ENCODE measurements at regions not wholly inside any gene's neighbourhood (a gene's known extent, or its start where the extent isn't known, plus 50 kb on each side); places are given as distances from the start of the nearest gene placed in this dataset.

DNA sequence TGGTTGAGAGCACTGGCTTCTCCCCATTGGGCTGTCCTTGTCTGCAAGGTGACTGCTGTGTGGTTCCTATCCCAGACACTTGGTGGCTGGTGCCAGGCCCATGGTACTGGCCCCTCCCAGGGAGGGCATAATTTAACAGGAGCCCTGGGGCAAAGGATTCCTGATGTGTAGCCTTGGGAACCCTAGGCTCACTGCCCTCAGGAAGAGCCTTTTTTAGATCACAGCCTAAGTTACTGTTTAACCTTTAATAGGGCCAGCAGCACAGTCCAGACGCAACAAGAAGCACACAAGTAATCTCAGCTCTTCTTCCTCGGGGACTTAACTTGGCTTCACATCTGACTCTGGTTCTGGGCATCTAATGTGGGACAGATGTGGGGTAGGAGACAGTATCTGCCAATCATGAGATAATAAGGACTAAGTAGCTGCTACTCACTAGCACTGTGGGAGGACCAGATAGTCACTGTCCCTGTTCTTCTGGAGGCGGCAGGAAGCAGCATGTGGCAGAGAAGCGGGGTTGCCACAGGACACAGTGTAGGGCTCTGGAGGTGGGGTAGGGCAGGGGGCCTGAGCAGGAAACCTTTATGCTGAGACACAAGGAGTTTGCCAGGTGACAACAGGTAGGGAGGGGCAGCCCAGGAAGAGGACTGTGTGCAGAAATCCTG is 136.3 kb downstream of the TMEM17 start:
- H3K4me1 ChIP-seq (ENCODE audit: control insufficient read depth in 1 of 2, insufficient read depth in 2 of 2, low read length in 2 of 2), result no peaks in the 10 kb centered on the region
- no peaks in the 10 kb centered on the region for H3K27me3 ChIP-seq (ENCODE audit: low read depth, low read length)
- H3K36me3 ChIP-seq (ENCODE audit: control insufficient read depth in 1 of 2, insufficient read depth in 2 of 2, low read length in 2 of 2), result no peaks in the 10 kb centered on the region
- peaks cover 0 to 7% of the 10 kb centered on the region in 2 donors for H3K9me3 ChIP-seq (ENCODE audit: control insufficient read depth in 1 of 2, low read length in 2 of 2)
- no peak overlapping the region for H3K4me3 ChIP-seq (ENCODE audit: low read depth in 1 of 2, low read length in 2 of 2)
- no peak overlapping the region for H3K27ac ChIP-seq (ENCODE audit: low read length)

DNA sequence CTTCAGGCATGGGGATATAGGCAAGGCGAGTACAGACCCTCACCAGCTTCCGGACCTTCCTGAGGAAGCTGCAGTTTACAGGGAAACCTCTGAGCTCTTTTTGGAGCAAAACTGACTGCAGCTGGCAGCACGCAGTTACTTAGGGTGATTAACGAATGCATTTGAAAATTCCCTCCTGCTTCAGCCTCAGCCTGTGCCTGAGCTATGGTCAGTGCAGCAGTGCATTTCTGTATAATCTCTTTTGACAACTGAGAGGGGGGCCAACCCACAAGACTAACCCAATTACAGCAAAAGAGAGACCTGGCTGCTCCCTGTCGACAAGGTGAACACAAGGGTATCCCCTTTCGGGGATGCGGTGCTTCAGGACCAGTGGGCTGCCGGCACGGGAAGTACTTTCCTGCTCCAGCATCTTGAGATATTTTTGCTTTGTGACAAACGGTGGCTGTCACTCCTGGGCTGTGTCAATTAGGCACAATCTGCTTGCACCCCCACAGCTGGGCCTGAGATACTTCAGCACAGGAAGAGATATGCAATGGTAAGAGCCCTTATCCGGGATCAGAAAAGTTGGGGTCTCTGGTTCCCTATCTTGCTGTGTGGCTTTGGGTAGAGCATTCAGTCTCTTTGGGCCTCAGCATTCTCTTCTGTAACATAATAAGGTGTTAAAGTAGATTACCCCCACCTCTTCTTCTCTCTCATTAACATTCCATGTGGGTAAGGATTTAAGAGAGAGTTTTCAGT is 141.0 kb downstream of the TMEM17 start:
- no peak overlapping the region for H3K27ac ChIP-seq (ENCODE audit: low read length)
- H3K4me1 ChIP-seq (ENCODE audit: control insufficient read depth in 1 of 2, insufficient read depth in 2 of 2, low read length in 2 of 2), result no peaks in the 10 kb centered on the region
- H3K4me3 ChIP-seq (ENCODE audit: low read depth in 1 of 2, low read length in 2 of 2), result no peak overlapping the region
- H3K36me3 ChIP-seq (ENCODE audit: control insufficient read depth in 1 of 2, insufficient read depth in 2 of 2, low read length in 2 of 2), result no peaks in the 10 kb centered on the region
- H3K9me3 ChIP-seq (ENCODE audit: control insufficient read depth in 1 of 2, low read length in 2 of 2), result peaks cover 0 to 3% of the 10 kb centered on the region in 2 donors
- no peaks in the 10 kb centered on the region for H3K27me3 ChIP-seq (ENCODE audit: low read depth, low read length)

DNA sequence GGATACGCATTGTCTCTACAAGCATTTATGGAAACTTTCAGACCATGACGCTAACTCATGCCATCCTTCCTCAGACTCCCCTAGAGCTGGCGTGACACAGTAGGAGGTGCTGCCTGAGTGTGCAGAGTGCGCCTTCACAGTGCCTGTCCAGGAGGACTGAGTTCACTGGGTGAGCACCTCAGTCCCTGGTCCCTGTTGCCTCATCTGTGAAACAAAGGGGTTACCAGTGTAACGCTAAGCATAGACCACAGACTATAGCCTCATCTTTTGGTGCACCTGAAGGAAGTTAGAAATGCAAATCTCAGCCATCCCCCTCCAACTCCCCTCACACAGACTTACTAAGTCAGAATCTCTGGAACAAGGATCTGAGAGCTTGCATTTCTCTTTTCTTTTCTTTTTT is 142.8 kb downstream of the TMEM17 start:
- no peaks in the 10 kb centered on the region for H3K4me1 ChIP-seq (ENCODE audit: control insufficient read depth in 1 of 2, insufficient read depth in 2 of 2, low read length in 2 of 2)
- no peaks in the 10 kb centered on the region for H3K36me3 ChIP-seq (ENCODE audit: control insufficient read depth in 1 of 2, insufficient read depth in 2 of 2, low read length in 2 of 2)
- H3K27me3 ChIP-seq (ENCODE audit: low read depth, low read length), result no peaks in the 10 kb centered on the region
- H3K9me3 ChIP-seq (ENCODE audit: control insufficient read depth in 1 of 2, low read length in 2 of 2), result peaks cover 0 to 3% of the 10 kb centered on the region in 2 donors
- no peak overlapping the region for H3K27ac ChIP-seq (ENCODE audit: low read length)
- H3K4me3 ChIP-seq (ENCODE audit: low read depth in 1 of 2, low read length in 2 of 2), result no peak overlapping the region

DNA sequence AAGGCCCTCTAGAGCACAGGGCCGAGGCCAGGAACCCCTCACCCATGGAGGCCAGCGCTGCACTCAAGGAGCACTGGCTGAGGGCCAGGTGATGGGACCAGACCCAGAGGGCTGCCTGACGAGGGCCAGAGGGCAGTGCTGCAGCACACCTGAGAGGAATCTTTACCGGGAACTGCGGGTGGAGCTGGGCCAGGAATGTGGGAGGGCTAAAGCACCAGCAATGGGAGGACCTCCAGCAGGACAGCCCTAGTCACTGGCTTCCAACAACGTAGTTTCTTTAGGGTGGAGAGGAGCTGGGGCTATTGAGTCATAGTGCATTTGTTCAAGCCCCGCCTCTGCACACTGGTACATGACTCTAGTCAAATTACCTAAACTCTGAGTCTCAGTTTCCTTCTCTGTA is 143.4 kb downstream of the TMEM17 start:
- Histone ChIP-seq H3K4me3 (ENCODE audit: low read depth in 1 of 2, low read length in 2 of 2) (no peak overlapping the region), H3K27me3 (ENCODE audit: low read depth, low read length) (no peaks in the 10 kb centered on the region), H3K9me3 (ENCODE audit: control insufficient read depth in 1 of 2, low read length in 2 of 2) (peaks cover 0 to 3% of the 10 kb centered on the region in 2 donors), H3K27ac (ENCODE audit: low read length) (no peak overlapping the region), H3K36me3 (ENCODE audit: control insufficient read depth in 1 of 2, insufficient read depth in 2 of 2, low read length in 2 of 2) (no peaks in the 10 kb centered on the region), H3K4me1 (ENCODE audit: control insufficient read depth in 1 of 2, insufficient read depth in 2 of 2, low read length in 2 of 2) (no peaks in the 10 kb centered on the region)

DNA sequence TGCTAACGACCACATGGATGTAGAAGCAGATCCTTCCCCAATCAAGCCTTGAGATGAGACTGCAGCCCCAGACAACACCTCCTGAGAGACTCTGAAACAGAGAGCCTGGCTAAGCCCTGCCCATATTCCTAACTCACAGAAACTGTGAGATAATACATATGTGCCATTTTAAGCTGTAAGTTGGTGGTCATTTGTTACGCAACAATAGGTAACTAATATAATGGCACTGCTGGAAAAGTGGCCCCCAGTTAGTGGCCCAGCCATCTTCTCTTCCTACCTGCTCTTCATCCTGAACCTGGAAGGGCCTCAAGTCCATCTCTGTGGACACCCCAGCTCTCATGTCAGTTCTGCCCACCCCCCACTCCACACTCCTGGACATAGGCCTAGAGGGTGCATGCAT is 144.0 kb downstream of the TMEM17 start:
- H3K36me3 ChIP-seq (ENCODE audit: control insufficient read depth in 1 of 2, insufficient read depth in 2 of 2, low read length in 2 of 2), result no peaks in the 10 kb centered on the region

DNA sequence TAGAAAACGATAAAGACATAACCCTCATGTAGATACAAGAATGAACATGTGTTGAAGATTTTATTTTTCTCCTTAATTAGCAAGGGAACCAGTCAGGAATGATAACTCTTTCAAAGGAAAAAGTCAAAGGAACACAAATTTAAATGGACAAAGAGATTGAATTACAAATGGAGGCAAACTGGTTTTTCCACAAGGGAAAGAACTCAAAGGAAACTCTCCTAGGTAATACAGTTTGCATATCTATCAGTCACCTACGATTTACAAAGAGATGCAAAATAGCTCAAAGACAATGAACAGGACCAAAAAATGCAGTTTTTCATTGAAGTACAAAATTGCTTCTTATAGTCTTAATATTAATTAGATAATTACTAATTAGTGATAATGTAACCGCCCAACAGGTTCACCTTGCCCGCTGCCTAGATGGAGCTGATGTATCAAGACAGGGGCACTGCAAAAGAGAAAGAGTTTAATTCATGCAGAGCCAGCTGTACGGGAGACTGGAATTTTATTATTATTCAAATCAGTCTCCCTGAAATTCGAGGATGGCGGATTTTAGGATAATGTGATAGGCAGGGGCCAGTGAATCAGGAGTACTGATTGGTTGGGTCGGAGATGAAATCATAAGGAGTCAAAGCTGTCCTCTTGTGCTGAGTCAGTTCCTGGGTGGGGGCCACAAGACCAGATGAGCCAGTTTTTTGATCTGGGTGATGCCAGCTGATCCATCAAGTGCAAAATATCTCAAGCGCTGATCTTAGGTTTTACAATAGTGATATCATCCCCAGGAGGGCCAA is 151.0 kb downstream of the TMEM17 start:
- H3K27ac ChIP-seq (ENCODE audit: low read length), result no peak overlapping the region
- peaks cover 0 to 5% of the 10 kb centered on the region in 2 donors for H3K9me3 ChIP-seq (ENCODE audit: control insufficient read depth in 1 of 2, low read length in 2 of 2)
- no peaks in the 10 kb centered on the region for H3K27me3 ChIP-seq (ENCODE audit: low read depth, low read length)
- no peak overlapping the region for H3K4me3 ChIP-seq (ENCODE audit: low read depth in 1 of 2, low read length in 2 of 2)
- no peaks in the 10 kb centered on the region for H3K4me1 ChIP-seq (ENCODE audit: control insufficient read depth in 1 of 2, insufficient read depth in 2 of 2, low read length in 2 of 2)
- H3K36me3 ChIP-seq (ENCODE audit: control insufficient read depth in 1 of 2, insufficient read depth in 2 of 2, low read length in 2 of 2), result no peaks in the 10 kb centered on the region

More for the DNA sequence above, 144.0 kb downstream of the TMEM17 start:
- Histone ChIP-seq H3K9me3 (ENCODE audit: control insufficient read depth in 1 of 2, low read length in 2 of 2) (peaks cover 0 to 3% of the 10 kb centered on the region in 2 donors), H3K4me1 (ENCODE audit: control insufficient read depth in 1 of 2, insufficient read depth in 2 of 2, low read length in 2 of 2) (no peaks in the 10 kb centered on the region), H3K4me3 (ENCODE audit: low read depth in 1 of 2, low read length in 2 of 2) (no peak overlapping the region), H3K27ac (ENCODE audit: low read length) (no peak overlapping the region), H3K27me3 (ENCODE audit: low read depth, low read length) (no peaks in the 10 kb centered on the region)

DNA sequence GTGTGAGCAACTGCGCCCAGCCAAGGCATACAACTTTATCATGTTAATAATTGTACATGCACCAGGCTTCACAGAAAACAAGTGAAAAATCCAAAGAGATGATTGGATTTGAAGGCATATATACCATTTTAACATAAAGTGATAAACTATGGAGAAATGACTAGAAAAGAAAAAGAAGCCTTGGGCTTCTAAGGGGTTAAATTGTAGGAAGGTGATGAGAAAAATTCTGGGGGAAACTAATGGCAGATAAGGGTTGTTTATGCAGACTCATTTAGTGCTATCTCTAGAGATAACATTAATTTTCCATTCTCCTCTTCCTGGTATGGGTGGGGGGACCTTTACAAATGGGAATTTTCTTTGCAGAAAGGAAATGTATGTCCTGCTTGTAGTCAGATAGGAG is 154.0 kb downstream of the TMEM17 start:
- no peaks in the 10 kb centered on the region for H3K4me1 ChIP-seq (ENCODE audit: control insufficient read depth in 1 of 2, insufficient read depth in 2 of 2, low read length in 2 of 2)
- H3K4me3 ChIP-seq (ENCODE audit: low read depth in 1 of 2, low read length in 2 of 2), result no peak overlapping the region

DNA sequence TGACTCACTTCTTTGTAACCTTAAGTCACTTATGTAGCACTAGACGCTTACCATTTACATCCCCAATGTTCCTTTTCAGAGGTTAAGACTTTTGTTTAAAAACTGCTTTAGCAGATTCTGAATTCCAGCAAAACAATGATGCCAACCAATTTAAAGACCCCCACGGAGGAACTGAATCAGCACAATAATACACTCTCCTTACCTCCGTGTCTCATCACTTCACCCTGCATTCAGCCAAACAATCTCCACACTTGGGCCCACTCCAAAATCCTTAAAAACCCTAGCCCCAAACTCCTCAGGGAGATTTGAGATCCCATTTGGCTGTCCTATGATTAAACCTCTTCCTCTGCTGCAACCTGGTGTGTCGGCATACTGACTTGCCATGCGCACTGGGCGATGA is 153.9 kb downstream of the B3GNT2 start:
- Histone ChIP-seq H3K4me1 (ENCODE audit: control insufficient read depth in 1 of 2, insufficient read depth in 2 of 2, low read length in 2 of 2) (no peaks in the 10 kb centered on the region), H3K36me3 (ENCODE audit: control insufficient read depth in 1 of 2, insufficient read depth in 2 of 2, low read length in 2 of 2) (no peaks in the 10 kb centered on the region), H3K27me3 (ENCODE audit: low read depth, low read length) (no peaks in the 10 kb centered on the region), H3K9me3 (ENCODE audit: control insufficient read depth in 1 of 2, low read length in 2 of 2) (peaks cover 0 to 5% of the 10 kb centered on the region in 2 donors), H3K4me3 (ENCODE audit: low read depth in 1 of 2, low read length in 2 of 2) (no peak overlapping the region), H3K27ac (ENCODE audit: low read length) (no peak overlapping the region)

More for the DNA sequence above, 154.0 kb downstream of the TMEM17 start:
- H3K27ac ChIP-seq (ENCODE audit: low read length), result no peak overlapping the region
- no peaks in the 10 kb centered on the region for H3K36me3 ChIP-seq (ENCODE audit: control insufficient read depth in 1 of 2, insufficient read depth in 2 of 2, low read length in 2 of 2)
- no peaks in the 10 kb centered on the region for H3K27me3 ChIP-seq (ENCODE audit: low read depth, low read length)
- peaks cover 0 to 5% of the 10 kb centered on the region in 2 donors for H3K9me3 ChIP-seq (ENCODE audit: control insufficient read depth in 1 of 2, low read length in 2 of 2)

DNA sequence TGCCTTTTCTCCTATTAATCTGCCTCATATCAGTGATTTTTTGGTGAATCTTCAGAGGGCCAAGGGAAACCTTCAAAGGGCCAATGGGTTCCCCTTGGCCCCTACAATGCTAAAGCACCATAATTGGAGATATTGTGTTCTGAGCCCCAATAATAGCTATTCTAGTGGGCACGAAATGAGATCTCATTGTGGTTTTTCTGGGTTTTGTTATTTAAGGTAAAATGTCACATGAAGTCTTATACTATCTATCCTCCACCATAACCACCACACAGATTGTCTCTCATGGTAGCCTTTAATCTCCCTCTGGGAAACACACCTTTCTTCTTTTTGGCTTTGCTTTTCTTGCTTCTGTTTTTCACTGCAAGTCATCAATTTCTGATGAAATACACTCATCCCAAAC is 152.8 kb downstream of the B3GNT2 start:
- no peaks in the 10 kb centered on the region for H3K36me3 ChIP-seq (ENCODE audit: control insufficient read depth in 1 of 2, insufficient read depth in 2 of 2, low read length in 2 of 2)

DNA sequence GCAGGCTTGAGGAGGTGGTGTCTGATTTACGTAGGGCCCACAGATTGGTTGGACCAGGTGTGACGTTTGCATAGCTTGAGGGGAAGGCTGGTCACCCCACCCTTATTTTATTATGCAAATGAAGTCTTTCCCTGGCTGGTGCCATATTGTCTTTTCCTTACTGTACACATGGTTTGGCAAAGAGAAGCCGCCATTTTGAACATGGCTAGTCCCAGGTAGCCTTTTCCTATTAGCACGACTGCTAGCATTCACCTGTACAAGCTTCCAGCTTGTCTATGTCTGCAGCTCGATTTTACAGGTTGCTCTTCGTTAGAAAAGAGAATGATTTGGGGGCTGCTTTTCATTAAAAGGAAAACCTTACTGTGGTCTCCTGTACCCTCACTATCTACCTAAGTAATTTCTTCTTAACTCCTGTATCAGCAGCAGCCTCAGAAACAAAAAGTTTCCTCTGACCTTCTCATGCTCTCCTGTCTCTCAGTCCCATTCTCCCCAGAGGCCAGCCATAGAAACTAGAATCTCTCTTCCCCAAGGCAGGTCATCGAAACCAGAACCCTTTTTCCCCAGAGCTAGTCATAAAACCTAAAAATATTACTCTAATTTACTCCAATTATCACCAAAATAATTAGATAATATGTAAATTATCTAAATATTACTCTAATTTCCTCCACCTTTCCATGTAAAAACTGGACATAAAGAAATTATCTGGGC is 151.8 kb downstream of the B3GNT2 start:
- H3K4me1 ChIP-seq (ENCODE audit: control insufficient read depth in 1 of 2, insufficient read depth in 2 of 2, low read length in 2 of 2), result no peaks in the 10 kb centered on the region
- H3K36me3 ChIP-seq (ENCODE audit: control insufficient read depth in 1 of 2, insufficient read depth in 2 of 2, low read length in 2 of 2), result no peaks in the 10 kb centered on the region
- H3K9me3 ChIP-seq (ENCODE audit: control insufficient read depth in 1 of 2, low read length in 2 of 2), result peaks cover 0 to 5% of the 10 kb centered on the region in 2 donors
- no peak overlapping the region for H3K4me3 ChIP-seq (ENCODE audit: low read depth in 1 of 2, low read length in 2 of 2)
- no peaks in the 10 kb centered on the region for H3K27me3 ChIP-seq (ENCODE audit: low read depth, low read length)
- H3K27ac ChIP-seq (ENCODE audit: low read length), result no peak overlapping the region

More for the DNA sequence above, 152.8 kb downstream of the B3GNT2 start:
- Histone ChIP-seq H3K4me3 (ENCODE audit: low read depth in 1 of 2, low read length in 2 of 2) (no peak overlapping the region), H3K27ac (ENCODE audit: low read length) (no peak overlapping the region), H3K4me1 (ENCODE audit: control insufficient read depth in 1 of 2, insufficient read depth in 2 of 2, low read length in 2 of 2) (no peaks in the 10 kb centered on the region), H3K9me3 (ENCODE audit: control insufficient read depth in 1 of 2, low read length in 2 of 2) (peaks cover 0 to 5% of the 10 kb centered on the region in 2 donors), H3K27me3 (ENCODE audit: low read depth, low read length) (no peaks in the 10 kb centered on the region)

DNA sequence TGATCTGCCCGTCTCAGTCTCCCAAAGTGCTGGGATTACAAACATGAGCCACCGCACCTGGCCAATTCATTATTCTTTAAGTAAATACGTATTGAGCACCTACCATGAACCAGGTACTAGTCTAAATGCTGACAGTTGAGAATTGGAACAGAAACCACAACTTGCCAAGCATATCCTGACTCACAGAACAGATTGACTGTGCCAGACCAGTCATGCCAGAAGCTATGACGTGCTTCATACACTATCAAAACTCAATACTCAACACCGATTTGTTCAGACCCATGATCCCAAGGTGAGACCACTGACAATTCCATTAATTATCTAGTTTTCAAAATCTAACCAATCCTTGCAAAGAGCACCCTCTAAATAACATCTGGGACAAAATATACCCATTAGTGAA is 148.6 kb downstream of the B3GNT2 start:
- no peaks in the 10 kb centered on the region for H3K4me1 ChIP-seq (ENCODE audit: control insufficient read depth in 1 of 2, insufficient read depth in 2 of 2, low read length in 2 of 2)
- H3K4me3 ChIP-seq (ENCODE audit: low read depth in 1 of 2, low read length in 2 of 2), result no peak overlapping the region
- no peaks in the 10 kb centered on the region for H3K9me3 ChIP-seq (ENCODE audit: control insufficient read depth in 1 of 2, low read length in 2 of 2)
- H3K36me3 ChIP-seq (ENCODE audit: control insufficient read depth in 1 of 2, insufficient read depth in 2 of 2, low read length in 2 of 2), result no peaks in the 10 kb centered on the region
- no peak overlapping the region for H3K27ac ChIP-seq (ENCODE audit: low read length)
- H3K27me3 ChIP-seq (ENCODE audit: low read depth, low read length), result no peaks in the 10 kb centered on the region
